ENCODE measurements at regions not wholly inside any gene's neighbourhood (a gene's known extent, or its start where the extent isn't known, plus 50 kb on each side); places are given as distances from the start of the nearest gene placed in this dataset.
A peak's percentile ranks its signal among the peaks of the same experiment; 100 is the strongest.

- POLR2A ChIA-PET: no interaction called here
- no peak for DNase-seq
- H3K4me3 Mint-ChIP-seq: no peak overlapping the region
- H3K27ac Mint-ChIP-seq: no peak overlapping the region
- no peaks in the 10 kb centered on the region for H3K4me1 Mint-ChIP-seq
- no peaks in the 10 kb centered on the region for H3K36me3 Mint-ChIP-seq (ENCODE audit: low read depth)
- CTCF ChIA-PET: interaction anchor here (1.2 to 2.1 kb wide), 7 partner anchors 9 to 964 kb away, joined by 3 to 9 read pairs (median 4); no protein-coding TSS in a partner anchor
- no peaks in the 10 kb centered on the region for H3K9me3 Mint-ChIP-seq
- H3K27me3 Mint-ChIP-seq: peaks cover 9% of the 10 kb centered on the region
Measured at GRCh38 chr11:15649371-15650104, 534.8 kb downstream of the INSC start.

DNA sequence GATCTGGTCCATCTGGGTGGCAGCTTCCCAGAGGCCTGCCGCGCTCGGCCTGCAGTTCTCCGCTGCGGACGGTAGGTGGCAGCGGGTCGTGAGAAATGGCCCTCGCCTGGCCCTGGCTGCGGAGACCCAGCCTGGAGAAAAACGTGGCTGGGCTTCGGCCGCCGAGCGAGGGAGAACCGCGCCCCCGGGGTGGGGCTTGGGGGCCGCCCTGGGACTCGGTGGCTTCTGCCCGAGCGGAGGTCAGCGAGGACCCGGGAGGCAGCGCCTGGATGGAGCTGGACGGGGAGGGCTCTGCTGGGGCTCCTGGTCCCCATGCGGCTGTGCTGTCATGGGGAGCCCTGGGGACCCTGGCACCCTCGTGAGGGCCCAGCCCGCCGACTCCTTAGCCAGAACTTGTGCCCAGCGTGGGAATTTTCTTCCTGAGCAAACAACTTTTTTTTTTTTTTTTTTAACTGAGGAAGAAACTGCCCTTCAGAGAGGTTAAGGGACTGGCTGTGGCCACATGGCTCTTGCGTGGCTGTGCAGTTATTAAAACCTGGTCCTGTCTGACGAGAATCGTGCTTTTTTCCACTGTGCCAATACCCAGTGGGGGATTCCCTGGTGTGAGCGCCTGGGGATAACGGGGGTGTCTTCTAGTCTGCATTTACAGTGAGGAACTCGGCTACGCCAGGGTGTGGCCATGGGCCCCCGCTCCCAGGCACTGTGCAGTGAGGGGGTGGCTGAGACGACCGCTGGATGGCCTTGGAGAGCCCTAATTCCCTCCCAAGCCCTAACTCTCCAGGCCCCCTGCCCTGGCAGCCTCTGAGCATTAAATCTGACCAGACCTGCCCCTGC lies 535.6 kb downstream of the INSC start:
- H3K27me3 Mint-ChIP-seq: peaks cover 9% of the 10 kb centered on the region
- POLR2A ChIA-PET: no interaction called here
- CTCF ChIA-PET: interaction anchor here (1.2 to 2.1 kb wide), 7 partner anchors 10 to 964 kb away, joined by 3 to 9 read pairs (median 4); no protein-coding TSS in a partner anchor
- H3K36me3 Mint-ChIP-seq (ENCODE audit: low read depth): no peaks in the 10 kb centered on the region
- H3K4me1 Mint-ChIP-seq: no peaks in the 10 kb centered on the region
- H3K4me3 Mint-ChIP-seq: no peak overlapping the region
- no peaks in the 10 kb centered on the region for H3K9me3 Mint-ChIP-seq
- no peak overlapping the region for H3K27ac Mint-ChIP-seq
- DNase-seq: peak; percentile 75

- POLR2A ChIA-PET: no interaction called here
- peaks cover 9% of the 10 kb centered on the region for H3K27me3 Mint-ChIP-seq
Measured at GRCh38 chr11:15651033-15651432, 536.3 kb downstream of the INSC start.

GRCh38 chr11:15651816-15652215 lies 537.1 kb downstream of the INSC start:
- H3K36me3 Mint-ChIP-seq (ENCODE audit: low read depth): no peaks in the 10 kb centered on the region
- no peak overlapping the region for H3K27ac Mint-ChIP-seq
- no peak for DNase-seq
- ChIA-PET CTCF (interaction anchor here (0.6 kb wide), 1 partner anchor 289 kb away, joined by 5 read pairs; no protein-coding TSS in a partner anchor), POLR2A (no interaction called here)
- no peaks in the 10 kb centered on the region for H3K4me1 Mint-ChIP-seq
- H3K4me3 Mint-ChIP-seq: no peak overlapping the region
- no peaks in the 10 kb centered on the region for H3K9me3 Mint-ChIP-seq
- H3K27me3 Mint-ChIP-seq: peaks cover 9% of the 10 kb centered on the region

More at GRCh38 chr11:15651033-15651432, 536.3 kb downstream of the INSC start:
- no peaks in the 10 kb centered on the region for H3K36me3 Mint-ChIP-seq (ENCODE audit: low read depth)
- CTCF ChIA-PET: interaction anchor here (0.6 to 1.6 kb wide), 3 partner anchors 18 to 290 kb away, joined by 4 to 7 read pairs (median 5); no protein-coding TSS in a partner anchor
- H3K4me1 Mint-ChIP-seq: no peaks in the 10 kb centered on the region
- H3K9me3 Mint-ChIP-seq: no peaks in the 10 kb centered on the region
- no peak overlapping the region for H3K27ac Mint-ChIP-seq
- H3K4me3 Mint-ChIP-seq: no peak overlapping the region
- no peak for DNase-seq

DNA sequence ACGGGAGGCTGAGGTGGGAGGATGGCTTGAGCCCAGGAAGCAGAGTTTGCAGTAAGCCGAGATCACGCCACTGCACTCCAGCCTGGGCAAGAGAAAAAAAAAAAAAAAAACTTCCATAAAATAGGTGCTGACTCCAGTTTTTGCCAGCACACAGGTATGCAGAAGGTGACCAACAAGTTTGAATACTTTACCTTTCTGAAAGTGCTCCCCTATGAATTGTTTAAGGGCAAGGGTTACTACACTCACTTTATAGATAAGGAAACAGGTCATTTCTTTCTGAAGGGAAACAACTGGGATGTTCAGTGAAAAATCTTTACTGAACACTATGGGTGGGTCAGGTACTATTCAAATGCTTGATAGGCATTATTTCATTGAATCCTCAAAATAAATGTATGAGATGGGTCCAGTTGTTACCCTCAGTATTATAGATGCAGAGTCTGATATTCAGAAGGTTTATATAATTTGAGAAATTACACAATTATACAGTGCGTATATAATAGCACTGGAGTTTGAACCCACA lies 538.5 kb downstream of the INSC start:
- no peak overlapping the region for H3K4me3 Mint-ChIP-seq
- POLR2A ChIA-PET: no interaction called here

GRCh38 chr11:15654451-15654850 lies 539.7 kb downstream of the INSC start:
- peaks cover 9% of the 10 kb centered on the region for H3K27me3 Mint-ChIP-seq
- no peak overlapping the region for H3K27ac Mint-ChIP-seq
- no peaks in the 10 kb centered on the region for H3K36me3 Mint-ChIP-seq (ENCODE audit: low read depth)
- no peak overlapping the region for H3K4me3 Mint-ChIP-seq
- no peaks in the 10 kb centered on the region for H3K9me3 Mint-ChIP-seq
- ChIA-PET POLR2A (no interaction called here), CTCF (no interaction called here)
- no peaks in the 10 kb centered on the region for H3K4me1 Mint-ChIP-seq
- DNase-seq: no peak

More for the DNA sequence above, 538.5 kb downstream of the INSC start:
- DNase-seq: no peak
- CTCF ChIA-PET: no interaction called here
- no peak overlapping the region for H3K27ac Mint-ChIP-seq
- H3K4me1 Mint-ChIP-seq: no peaks in the 10 kb centered on the region
- no peaks in the 10 kb centered on the region for H3K9me3 Mint-ChIP-seq
- peaks cover 9% of the 10 kb centered on the region for H3K27me3 Mint-ChIP-seq
- H3K36me3 Mint-ChIP-seq (ENCODE audit: low read depth): no peaks in the 10 kb centered on the region

DNA sequence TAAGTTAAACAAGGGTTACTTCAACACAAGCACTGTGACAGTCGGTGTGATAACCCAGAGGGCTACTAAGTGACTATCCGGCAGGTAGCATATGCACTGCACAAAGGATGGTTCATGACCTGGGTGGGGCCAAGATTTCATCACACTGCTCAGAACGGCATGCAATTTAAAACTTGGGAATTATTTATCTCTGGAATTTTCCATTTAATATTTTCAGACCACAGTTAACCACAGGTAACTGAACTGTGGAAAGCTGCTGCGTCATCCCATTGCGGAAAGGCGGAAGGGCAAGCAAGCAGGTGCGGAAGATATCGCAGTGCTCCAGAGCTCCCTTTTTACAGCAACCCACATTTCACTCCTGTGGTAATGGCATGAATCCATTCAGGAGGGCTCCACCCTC lies 540.8 kb downstream of the INSC start:
- peaks cover 9% of the 10 kb centered on the region for H3K27me3 Mint-ChIP-seq
- H3K36me3 Mint-ChIP-seq (ENCODE audit: low read depth): no peaks in the 10 kb centered on the region
- POLR2A ChIA-PET: no interaction called here
- H3K4me3 Mint-ChIP-seq: no peak overlapping the region
- CTCF ChIA-PET: no interaction called here
- H3K9me3 Mint-ChIP-seq: no peaks in the 10 kb centered on the region
- no peaks in the 10 kb centered on the region for H3K4me1 Mint-ChIP-seq
- H3K27ac Mint-ChIP-seq: no peak overlapping the region
- DNase-seq: no peak

DNA sequence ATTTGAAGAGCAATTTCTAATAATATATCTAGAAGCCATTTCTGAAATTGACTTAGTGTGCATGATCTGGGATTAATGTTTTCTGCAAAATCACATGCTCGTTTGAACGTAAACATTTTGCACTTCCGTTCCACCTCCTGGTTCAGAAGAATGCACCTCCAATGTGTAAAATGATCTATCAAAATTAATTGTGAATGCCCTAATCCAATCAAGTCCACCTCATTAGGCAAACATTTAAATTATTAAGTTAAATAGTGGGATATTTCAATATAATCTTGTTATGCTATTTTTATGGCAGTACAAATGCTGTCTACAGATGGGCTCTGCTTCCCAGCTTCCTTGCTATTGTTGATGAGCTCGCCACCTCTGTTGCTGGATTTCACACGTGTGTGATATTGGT lies 542.5 kb downstream of the INSC start:
- ChIA-PET CTCF (no interaction called here), POLR2A (no interaction called here)
- Mint-ChIP-seq H3K4me1 (no peaks in the 10 kb centered on the region), H3K4me3 (no peak overlapping the region), H3K27ac (no peak overlapping the region), H3K36me3 (ENCODE audit: low read depth) (no peaks in the 10 kb centered on the region), H3K9me3 (no peaks in the 10 kb centered on the region), H3K27me3 (no peaks in the 10 kb centered on the region)
- no peak for DNase-seq

GRCh38 chr11:15660496-15660895 lies 545.8 kb downstream of the INSC start:
- H3K27me3 Mint-ChIP-seq: no peaks in the 10 kb centered on the region
- no peaks in the 10 kb centered on the region for H3K9me3 Mint-ChIP-seq
- H3K4me1 Mint-ChIP-seq: no peaks in the 10 kb centered on the region
- H3K36me3 Mint-ChIP-seq (ENCODE audit: low read depth): no peaks in the 10 kb centered on the region
- no peak for DNase-seq
- ChIA-PET POLR2A (no interaction called here), CTCF (no interaction called here)
- no peak overlapping the region for H3K4me3 Mint-ChIP-seq
- no peak overlapping the region for H3K27ac Mint-ChIP-seq

- Mint-ChIP-seq H3K27ac (no peak overlapping the region), H3K4me3 (no peak overlapping the region), H3K27me3 (no peaks in the 10 kb centered on the region), H3K4me1 (no peaks in the 10 kb centered on the region), H3K9me3 (no peaks in the 10 kb centered on the region), H3K36me3 (ENCODE audit: low read depth) (no peaks in the 10 kb centered on the region)
- ChIA-PET POLR2A (no interaction called here), CTCF (interaction anchor here (0.9 kb wide), 1 partner anchor 12 kb away, joined by 3 read pairs; no protein-coding TSS in a partner anchor)
- DNase-seq: no peak
Measured at GRCh38 chr11:15662285-15662684, 547.6 kb downstream of the INSC start.

GRCh38 chr11:15663777-15664218 lies 549.1 kb downstream of the INSC start:
- no peak overlapping the region for H3K27ac Mint-ChIP-seq
- no peaks in the 10 kb centered on the region for H3K27me3 Mint-ChIP-seq
- CTCF ChIA-PET: no interaction called here
- no peaks in the 10 kb centered on the region for H3K36me3 Mint-ChIP-seq (ENCODE audit: low read depth)
- no peak overlapping the region for H3K4me3 Mint-ChIP-seq
- no peak for DNase-seq
- POLR2A ChIA-PET: no interaction called here
- H3K4me1 Mint-ChIP-seq: no peaks in the 10 kb centered on the region
- no peaks in the 10 kb centered on the region for H3K9me3 Mint-ChIP-seq

DNA sequence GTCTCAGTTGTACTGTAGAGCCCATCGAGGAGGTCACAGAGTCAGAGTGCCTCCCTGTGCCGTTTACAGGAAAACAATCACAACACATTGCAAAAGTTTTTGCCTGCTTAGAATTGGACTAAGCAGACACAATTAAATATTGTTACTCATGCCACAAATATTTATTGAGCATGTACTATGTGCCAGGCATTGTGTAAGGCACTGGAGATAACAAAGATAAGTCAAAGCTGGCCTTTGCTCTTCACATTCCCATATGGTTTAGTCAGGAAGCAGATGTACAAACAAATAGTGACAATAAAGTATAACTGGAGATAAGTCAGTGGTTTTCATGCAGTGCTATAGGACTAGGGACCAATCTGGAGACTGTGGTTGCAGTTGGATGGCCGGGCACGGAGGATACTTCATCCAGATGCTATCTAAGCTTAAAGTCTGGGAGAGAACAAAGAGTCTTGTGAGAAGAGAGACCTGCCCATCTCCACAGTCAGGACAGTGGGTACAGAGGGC lies 550.7 kb downstream of the INSC start:
- Mint-ChIP-seq H3K9me3 (no peaks in the 10 kb centered on the region), H3K27ac (no peak overlapping the region), H3K36me3 (ENCODE audit: low read depth) (no peaks in the 10 kb centered on the region), H3K4me1 (no peaks in the 10 kb centered on the region), H3K4me3 (no peak overlapping the region), H3K27me3 (no peaks in the 10 kb centered on the region)
- ChIA-PET CTCF (no interaction called here), POLR2A (no interaction called here)
- DNase-seq: no peak

GRCh38 chr11:15667127-15667725 lies 552.5 kb downstream of the INSC start:
- H3K4me3 Mint-ChIP-seq: no peak overlapping the region
- no peak for DNase-seq
- H3K4me1 Mint-ChIP-seq: no peaks in the 10 kb centered on the region
- H3K27ac Mint-ChIP-seq: no peak overlapping the region
- no peaks in the 10 kb centered on the region for H3K36me3 Mint-ChIP-seq (ENCODE audit: low read depth)
- H3K9me3 Mint-ChIP-seq: no peaks in the 10 kb centered on the region
- POLR2A ChIA-PET: no interaction called here
- H3K27me3 Mint-ChIP-seq: no peaks in the 10 kb centered on the region
- CTCF ChIA-PET: no interaction called here

Data from activated CD4-positive, alpha-beta memory T cell treated with anti-CD3 and anti-CD28 coated beads, Interleukin-2, amount 10 ng/mL, durations not matched to agents 7 days and 5 days (primary cell).